ENCODE measurements at regions not wholly inside any gene's neighbourhood (a gene's known extent, or its start where the extent isn't known, plus 50 kb on each side); places are given as distances from the start of the nearest gene placed in this dataset.

DNA sequence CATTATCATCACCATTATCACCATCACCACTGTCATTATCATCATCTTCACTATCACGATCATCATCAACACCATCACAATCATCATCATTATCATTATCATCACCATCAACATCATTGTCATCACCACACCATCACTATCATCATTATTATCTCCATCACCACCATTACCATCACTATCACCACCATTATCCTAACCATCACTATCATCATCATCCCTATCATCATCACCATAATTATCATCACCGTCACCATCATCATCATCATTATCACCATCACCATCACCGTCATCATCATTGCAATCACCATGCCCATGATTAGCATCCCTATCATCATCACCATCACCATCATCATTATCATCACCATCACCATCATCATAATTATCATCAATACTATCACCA is 311.9 kb downstream of the IRX2 start:
- no peak for DNase-seq (ENCODE audit: low spot score)

DNA sequence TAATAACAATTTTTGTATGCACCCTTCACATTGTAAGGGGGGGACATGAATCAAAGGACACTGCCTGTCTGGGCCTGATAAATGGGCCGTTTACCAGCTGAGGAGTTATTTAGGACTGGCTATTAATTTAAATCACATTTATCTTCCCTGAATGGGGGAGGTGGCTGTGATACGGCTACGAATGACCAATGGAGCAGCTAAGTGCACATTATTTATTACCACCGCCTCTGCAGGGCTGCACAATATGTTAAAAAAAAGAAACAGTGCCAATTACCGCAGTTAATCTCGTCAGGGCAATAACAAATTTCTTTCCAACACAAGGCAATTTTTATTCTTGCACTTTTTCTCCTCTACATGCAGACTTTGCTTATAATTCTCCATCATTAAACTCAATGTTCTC is 318.4 kb downstream of the IRX2 start:
- no peak for DNase-seq (ENCODE audit: low spot score)

DNA sequence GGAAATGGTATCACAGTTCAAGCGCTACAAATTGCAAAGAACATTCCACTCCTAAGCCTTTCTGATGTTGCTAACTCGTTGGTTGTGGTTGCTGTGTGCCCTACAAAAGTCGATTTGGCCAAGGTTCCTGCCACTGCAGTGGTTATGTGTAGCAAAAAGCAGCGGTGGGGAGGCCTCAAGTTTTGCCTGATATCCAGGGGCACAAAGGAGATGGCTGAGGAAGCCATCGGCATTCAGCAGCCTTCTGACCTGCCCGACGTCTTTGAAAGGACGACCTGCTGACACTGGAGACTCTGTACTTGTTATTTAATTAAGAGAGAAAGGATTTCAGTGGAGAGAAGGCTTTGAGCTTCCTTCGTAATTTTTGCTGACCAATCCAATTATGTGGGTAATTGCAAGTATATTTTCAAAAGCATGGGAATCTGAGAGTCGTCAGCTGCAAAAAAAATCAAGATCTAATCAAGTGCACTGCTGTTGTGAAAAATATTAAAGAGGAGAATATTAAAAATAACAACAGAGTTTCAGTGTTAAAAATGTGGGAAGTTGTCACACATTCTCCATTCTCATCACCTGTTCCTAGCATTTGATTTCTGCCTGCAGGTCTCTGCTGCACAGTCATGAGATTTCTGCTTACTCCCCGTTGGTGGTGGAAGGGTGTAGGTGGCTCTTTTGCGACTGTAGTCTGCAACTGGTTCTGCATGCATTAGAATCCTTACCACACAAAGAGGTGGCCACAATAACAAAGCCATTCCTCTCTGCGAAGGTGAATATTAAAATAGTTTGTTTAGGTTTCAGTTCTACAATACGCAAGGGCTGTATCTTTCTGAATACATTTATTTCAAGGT is 319.2 kb downstream of the IRX2 start:
- no peak for DNase-seq (ENCODE audit: low spot score)

DNA sequence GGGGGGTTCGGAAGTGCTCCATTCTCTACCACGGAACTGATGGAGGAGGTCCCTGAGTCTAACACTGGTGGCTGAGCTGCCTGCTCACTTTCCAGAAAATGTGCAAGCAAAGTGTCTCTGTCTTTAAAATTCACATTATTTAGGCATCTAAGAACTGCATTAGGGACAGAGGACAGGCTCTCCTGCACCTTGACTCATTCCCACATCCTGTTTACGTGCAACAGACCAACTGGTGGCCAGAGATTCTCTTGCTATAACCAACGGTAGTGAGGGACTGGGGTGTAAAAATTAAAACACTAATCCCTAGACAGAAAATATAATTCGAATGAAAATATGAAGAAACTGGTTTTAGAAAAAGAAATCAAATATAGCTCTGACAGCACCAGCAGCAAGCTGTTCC is 320.9 kb downstream of the IRX2 start:
- DNase-seq (ENCODE audit: low spot score), result no peak

DNA sequence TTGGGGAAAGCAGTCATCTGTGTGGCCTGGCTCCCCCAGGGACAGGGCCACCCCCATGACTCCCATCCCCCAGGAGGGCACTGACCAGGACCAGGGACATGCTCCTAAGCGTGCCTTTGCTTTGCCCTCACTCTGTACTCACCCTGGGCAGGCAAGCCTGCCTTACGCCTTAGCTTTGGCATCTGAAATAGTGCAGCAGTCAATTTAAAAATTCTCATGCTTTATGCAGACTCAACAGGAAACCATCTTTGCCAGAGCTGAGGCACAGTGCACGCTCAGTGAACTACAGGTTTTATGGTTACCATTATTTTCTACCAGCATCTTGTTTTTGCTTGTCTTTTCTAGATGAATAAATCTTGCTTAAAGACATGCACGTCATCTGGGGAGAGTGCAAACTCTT is 323.5 kb downstream of the IRX2 start:
- DNase-seq (ENCODE audit: low spot score), result no peak

DNA sequence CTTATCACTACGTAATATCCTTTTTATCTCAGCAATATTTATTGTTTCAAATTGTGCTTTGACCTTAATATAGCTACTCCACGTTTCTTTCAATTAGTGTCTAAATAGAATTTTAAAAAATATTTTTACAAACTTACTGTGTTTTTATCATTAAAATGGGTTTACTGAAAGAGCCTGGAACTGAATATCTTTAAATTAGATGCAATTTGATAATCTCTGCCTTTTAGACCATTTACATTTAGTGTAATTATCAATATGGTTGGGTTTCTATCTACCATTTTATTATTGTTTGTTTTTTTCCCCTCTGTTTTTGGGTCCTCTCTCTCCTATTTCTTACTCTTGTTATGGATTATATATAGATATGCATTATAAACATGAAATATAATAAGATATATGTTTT is 327.8 kb downstream of the IRX2 start:
- no peak for DNase-seq (ENCODE audit: low spot score)

DNA sequence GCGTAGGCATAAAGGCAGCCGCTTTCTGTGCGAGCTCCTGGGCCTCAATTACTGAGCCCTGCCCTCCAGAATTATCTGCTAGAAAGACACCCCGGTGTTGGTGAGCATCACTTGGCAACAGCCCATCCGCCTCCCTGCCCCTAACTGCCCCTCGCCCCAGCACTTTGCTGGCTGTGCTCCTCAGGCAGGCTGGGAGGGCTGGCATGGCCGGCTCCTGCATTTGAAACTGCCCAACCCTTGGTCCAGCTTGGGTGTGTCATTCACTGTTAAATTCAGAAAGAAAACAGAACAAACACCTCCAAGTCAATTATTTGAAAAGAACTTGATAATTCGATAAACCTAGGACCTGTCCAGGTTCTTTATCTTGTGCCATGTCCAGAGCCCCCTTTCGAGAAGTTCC is 334.2 kb downstream of the IRX2 start:
- DNase-seq (ENCODE audit: low spot score), result no peak

DNA sequence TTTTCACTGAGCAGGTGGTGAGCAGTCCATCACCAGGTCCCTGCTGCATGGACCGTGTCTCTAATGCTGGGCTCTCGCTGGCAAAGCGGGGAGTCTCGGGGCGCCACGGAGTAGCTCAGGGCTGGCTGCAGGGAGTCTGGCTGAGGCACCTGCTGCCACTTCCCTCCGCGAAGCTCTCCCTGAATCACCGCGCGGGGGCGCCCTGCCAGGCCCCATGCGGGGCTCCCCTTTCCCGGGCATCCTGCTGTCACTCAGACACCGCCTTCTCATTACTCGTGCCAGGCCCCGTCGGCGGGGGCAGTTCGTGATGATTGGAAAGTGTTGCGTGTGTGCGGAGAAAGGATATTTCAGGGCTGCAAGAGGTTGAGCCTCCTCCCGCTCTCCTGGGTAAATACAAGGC is 335.8 kb downstream of the IRX2 start:
- no peak for DNase-seq (ENCODE audit: low spot score)

DNA sequence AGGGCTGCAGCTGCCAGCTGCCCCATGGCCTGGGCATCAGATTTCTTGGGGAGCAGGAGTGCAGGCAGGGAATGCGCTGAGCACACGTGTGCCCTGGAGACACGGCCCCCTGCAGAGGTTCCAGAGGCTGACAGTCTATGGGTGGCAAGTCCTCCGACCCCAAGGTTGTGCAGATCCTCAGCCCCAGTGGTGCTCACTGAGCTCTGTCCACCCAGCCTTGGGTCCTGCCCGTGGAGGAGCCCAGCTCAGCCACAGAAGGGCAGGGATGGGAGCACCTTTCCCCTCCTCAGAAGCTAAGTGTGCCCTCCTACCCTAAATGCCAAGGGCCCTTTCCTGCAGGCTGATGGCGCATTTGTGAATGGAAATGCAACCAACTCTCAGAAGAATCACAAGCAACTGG is 341.0 kb downstream of the IRX2 start:
- no peak for DNase-seq (ENCODE audit: low spot score)

DNA sequence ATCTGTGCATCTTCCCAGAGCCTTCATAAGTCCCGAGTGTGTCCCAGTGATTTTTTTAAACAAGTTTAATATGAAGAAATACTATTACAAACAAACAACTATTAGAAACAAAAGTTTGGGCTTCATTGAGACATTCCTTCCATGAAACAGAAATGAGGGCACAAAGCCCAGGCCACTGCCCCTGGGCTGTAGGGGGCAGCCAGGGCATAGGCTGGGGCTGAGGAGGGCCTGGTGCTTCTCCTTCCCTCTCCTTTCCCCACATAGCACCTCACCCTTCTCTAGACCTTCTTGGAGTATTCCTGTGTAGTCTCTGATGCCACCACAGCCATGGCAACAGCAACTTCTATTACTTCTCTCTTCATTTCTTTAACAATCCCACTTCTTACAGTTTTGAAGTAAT is 348.2 kb downstream of the IRX2 start:
- no peak for DNase-seq (ENCODE audit: low spot score)

DNA sequence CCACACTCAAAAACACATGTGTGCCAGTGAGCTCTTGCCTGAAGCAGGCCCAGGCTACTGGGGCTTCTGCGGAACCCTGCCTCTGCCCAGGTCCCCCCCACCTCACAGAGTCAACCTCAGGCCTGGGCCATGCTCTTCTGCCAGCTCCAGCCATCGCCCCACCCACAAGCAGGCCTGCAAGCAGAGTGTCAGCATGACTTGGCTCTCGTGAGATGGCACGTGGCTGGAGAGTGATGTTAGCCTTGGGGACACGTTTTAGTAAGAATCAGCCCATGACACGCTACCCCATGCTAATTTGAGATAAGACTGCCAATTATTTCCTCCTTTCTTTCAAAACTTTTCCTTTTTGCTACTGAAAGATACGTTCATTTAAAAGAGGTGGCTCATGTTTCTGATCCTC is 351.7 kb downstream of the IRX2 start:
- DNase-seq (ENCODE audit: low spot score), result no peak

DNA sequence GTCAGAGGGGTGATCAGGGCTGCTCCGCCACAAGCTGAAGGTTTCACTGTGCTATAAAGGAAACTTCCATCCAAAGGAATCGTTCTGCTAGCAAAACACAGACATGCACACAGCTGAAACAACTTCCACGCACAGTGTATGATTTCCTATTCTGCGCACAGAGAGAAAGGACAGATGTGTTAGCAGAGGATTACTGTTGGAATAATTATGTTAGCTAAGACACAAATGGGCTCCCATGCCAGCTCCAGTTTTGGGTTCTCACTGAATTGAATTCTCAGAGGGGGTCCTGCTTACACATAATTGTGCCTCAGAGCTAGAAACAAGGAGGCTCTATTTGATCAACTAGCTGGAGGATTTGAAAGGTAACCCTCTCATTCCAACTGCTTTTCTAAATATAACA is 352.4 kb downstream of the IRX2 start:
- DNase-seq (ENCODE audit: low spot score), result no peak

DNA sequence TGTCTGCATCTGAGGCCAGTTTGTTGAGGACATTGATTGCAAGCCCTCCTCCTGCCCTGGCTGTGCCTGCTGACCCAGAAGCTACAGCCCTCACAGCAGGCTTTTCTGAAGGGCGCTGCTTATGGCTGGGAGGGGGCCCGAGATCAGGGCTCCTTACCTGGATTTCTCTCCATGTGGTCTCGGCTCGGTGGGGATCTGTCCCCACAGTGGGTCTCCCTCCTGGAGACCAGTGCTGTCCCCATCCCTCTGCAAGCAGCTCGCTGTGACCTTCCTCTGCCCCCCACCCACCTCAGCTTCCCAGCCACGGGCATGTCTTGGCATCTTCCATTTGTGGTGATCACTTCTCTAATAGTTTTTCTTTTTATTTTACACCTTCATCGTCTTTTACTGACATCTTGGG is 357.9 kb downstream of the IRX2 start:
- DNase-seq (ENCODE audit: low spot score), result no peak

DNA sequence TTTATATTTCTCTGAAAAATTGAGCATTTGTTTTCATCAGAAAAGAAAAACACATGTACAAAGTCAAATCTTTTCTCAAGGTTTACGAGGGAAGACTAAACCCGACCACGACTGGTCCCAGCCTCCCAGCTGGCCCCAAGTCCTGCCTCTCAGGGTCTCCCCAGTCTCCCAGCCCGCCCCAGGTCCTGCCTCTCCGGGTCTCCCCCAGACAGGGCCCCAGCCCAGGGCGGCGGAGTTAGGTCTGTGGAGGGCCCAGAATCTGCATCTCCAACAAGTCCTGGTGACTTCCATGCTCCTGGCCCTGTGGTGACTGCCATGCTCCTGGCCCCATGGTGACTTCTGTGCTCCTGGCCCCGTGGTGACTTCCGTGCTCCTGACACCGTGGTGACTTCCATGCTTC is 359.9 kb downstream of the IRX2 start:
- no peak for DNase-seq (ENCODE audit: low spot score)

DNA sequence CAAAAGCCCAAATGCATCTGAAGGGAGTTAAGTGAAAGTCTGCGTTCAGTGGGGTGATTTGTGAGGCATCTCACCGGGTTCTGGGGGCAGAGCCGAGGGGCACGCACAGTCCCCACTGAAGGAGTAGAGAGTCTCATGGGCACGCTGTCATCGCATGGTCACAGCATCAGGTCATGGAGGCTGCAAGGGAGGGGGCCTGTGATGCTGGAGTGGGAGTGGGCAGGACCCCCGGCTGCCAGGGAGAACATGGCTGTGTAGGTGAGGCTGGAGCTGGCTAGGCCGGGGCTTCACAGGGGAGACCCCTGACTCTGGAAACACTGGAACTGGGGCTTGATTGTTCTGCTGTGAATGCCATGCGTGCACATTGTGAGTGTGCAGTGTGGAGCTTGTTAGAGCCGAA is 360.5 kb downstream of the IRX2 start:
- no peak for DNase-seq (ENCODE audit: low spot score)

DNA sequence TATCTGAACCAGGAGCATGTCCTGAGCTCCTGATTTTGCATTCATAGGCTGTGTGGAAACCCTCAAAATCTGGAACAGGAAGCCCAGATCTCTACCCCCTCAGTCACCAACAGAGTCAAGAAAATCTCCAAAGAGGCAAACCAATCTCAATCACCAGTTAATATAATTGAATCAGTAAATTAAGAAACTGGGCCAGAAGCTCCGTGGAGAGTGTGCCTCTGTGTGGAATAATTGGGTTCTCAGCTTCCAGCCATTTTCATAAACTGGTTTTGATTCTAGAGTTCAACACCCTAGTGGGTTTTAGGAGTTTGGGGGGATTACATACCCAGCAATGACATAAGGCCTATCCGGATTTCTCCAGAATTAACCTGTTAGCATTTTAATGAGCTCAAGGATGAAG is 362.9 kb downstream of the IRX2 start:
- DNase-seq (ENCODE audit: low spot score), result no peak

DNA sequence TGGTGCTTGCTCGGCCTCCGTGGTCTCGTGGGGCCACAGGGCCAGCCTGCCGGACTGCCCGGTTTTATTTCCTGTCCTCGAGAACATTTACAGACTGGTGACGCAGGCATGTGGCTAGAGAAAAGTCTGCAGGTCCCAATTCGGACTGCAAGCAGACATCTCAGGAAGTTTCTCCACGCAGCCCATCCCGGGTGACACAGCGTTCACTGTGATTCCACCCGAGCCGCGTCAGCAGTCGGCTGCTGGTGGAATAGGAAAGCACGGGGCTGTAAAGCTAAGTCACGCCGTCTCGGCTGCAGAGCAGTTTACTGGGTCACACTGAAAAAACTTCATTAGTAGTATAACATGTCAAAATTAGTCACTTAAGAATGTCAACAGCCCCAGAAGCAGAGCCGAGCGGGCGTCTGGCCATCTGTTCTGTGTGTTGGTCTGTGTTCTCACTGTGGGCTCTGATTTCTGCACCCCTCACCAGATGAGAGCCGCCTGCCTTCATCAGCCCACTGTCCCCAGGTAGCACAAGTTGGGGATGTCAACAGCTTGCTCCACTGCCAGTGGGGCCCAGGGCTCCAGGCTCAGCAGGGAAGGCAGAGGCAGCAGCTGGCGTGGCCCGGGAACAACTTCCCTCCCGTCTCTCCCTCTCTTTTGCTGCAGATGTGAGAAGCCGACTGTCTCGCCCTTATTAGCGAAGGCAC is 363.7 kb downstream of the IRX2 start:
- no peak for DNase-seq (ENCODE audit: low spot score)

DNA sequence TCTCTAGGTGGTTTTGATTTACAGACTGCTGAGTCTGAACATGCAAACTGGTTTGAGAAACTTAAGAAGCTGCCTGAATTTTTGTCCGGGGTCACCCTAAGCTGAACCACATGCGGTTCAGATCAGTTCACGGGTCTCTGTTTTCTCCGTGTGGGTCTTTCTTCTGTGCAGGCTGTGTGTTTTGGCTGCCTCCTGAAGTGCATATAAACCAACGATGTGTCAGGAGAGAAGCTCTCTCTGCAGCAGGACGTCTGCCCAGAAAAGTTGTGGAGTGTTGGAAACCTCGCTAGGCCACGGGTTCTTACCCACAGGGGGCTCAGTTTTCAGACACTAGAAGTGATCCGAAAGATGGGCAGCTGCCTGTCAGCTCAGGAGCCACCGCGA is 364.2 kb downstream of the IRX2 start:
- no peak for DNase-seq (ENCODE audit: low spot score)

DNA sequence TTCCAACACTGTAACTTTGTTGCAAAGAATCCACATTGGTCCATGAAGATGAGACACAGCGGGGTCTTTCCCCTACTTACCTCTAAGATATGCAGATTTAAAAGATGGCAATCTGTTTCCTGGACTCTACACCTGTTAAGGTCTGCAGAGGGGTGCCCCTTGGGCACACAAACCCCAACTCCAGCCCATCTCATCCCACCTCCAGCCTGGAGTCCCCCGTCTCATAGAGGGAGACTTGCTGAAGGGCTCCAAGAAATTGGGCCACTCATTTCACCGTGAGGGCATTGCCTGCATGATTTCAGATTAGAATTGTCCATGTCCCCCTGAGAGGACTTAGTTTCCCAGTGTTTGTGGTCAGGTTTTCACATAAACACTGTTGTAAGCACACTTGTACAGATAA is 365.7 kb downstream of the IRX2 start:
- DNase-seq (ENCODE audit: low spot score), result no peak

DNA sequence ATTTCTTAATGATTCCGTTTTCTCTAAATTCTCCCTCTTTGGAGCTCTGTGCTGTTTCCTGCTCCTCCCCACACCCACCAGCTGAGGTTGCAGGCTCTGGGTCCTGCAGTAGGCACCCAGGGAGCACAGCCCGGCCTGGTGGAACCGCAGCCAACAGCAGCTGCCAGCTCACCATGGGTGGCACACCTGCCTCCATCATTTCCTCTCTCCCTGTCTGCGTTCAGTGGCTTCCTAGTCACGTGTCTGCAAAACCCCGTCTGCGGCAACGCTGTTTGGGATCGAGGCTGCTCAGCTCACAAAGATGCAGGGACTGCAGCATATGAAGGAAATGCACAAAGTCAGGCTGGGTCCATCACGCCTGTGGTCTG is 367.8 kb downstream of the IRX2 start:
- DNase-seq (ENCODE audit: low spot score), result no peak

DNA sequence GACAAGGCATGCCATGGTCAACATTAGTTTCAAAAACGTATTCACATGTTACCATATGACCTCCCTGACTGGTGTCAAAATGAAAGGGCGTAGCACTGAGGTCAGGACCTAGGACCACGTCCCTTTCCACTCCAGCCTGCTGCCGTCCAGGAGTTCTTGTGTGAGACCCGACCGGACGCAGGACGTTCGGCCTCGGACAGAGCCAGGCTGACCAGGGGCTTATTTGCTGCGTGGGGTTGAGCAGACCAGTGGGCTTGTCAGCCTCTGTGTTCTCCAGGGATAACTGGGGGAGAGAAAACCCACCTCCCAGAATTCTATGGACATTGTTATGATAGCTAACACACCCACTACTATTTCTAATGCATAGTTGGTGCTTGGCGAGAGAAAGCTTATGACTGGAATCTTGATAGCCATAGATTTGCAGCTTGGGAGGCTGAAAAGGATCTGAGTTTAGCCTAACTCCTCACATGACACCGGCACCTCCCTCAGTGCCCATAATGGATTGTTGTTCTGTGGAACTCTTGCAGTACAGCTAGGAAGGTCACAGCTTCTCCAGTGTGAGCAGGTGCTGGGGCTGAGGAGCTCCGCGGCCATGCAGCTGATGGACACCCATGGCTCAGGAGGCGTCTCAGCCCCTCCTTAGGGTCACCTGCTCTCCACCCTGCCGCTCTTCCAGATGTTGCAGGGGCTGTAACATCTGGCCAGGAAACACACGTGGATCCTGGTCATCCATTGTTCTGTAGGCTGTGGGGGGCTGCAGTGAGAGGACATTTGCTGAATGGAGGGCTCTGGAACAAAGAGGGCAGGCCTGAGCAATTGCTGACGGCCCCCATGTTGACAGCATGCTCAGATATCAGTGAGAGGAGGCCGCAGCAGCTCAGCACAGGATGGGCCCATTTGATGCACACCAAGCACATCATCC is 368.4 kb downstream of the IRX2 start:
- no peak for DNase-seq (ENCODE audit: low spot score)

DNA sequence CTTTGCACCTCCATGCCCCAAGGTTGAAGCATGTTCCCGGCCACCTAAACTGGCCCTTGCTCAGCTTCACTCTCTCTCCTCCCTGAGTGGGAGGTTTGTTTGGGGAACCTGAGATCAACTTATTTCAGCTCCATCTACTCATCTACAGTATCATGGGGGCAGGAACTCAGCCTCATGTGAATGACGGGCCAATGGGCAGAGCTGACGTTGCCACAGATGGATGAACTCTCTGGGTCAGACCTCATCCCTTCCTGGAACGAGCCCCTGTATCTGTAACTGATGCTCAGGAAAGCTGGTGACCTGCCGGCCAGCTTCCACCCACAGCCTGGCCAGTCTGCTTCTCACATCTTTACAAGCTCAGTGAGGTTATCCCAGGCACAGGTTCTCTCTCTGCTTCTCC is 369.6 kb downstream of the IRX2 start:
- DNase-seq (ENCODE audit: low spot score), result no peak

DNA sequence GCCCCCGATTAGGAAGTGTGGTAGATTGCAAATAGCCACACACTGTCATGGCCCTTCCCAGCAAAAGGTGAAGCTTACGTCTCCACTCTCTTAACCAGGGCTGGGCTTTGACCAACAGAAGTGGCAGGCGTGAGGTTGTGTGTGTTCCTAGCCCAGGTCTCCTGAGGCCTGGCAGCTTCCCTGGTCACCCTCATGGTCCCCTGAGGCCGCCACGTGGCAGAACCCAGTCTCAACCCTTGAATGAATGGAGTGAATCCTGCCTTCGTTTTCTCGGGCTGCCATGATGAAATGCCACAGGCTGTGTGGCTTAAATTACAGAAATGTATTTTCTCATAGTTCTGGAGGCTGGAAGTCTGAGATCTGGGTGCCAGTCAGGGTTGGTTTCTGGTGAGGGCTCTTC is 370.4 kb downstream of the IRX2 start:
- DNase-seq (ENCODE audit: low spot score), result no peak

Measured in HuH-7.5 (cell line).